ENCODE measurements at regions not wholly inside any gene's neighbourhood (a gene's known extent, or its start where the extent isn't known, plus 50 kb on each side); places are given as distances from the start of the nearest gene placed in this dataset.

- Histone ChIP-seq H3K27ac (ENCODE audit: low read depth, low read length) (no peak overlapping the region), H3F3A (ENCODE audit: control insufficient read depth, insufficient read depth) (no peaks in the 10 kb centered on the region), H3K4me3 (ENCODE audit: low read length) (no peak overlapping the region), H3K36me3 (ENCODE audit: control insufficient read depth, low read length) (no peaks in the 10 kb centered on the region), H3K4me2 (ENCODE audit: low read length) (no peak overlapping the region), H3K79me2 (ENCODE audit: control insufficient read depth, low read length) (no peaks in the 10 kb centered on the region), H3K9me3 (ENCODE audit: control insufficient read depth, insufficient read depth, low read length) (no peaks in the 10 kb centered on the region), H4K20me1 (ENCODE audit: control insufficient read depth, insufficient read depth, low read depth, low read length) (no peaks in the 10 kb centered on the region), H3K27me3 (ENCODE audit: control insufficient read depth, low read length) (no peaks in the 10 kb centered on the region), H3K9me2 (replicated peaks; ENCODE audit: control insufficient read depth, low read length) (no peaks in the 10 kb centered on the region), H3K4me1 (ENCODE audit: control insufficient read depth, low read length) (no peaks in the 10 kb centered on the region)
- TF ChIP-seq EZH2phosphoT487 (IDR thresholded peaks at IDR 0.05; ENCODE audit: borderline replicate concordance, low read length): no peak
- TF ChIP-seq, protein P1, sequence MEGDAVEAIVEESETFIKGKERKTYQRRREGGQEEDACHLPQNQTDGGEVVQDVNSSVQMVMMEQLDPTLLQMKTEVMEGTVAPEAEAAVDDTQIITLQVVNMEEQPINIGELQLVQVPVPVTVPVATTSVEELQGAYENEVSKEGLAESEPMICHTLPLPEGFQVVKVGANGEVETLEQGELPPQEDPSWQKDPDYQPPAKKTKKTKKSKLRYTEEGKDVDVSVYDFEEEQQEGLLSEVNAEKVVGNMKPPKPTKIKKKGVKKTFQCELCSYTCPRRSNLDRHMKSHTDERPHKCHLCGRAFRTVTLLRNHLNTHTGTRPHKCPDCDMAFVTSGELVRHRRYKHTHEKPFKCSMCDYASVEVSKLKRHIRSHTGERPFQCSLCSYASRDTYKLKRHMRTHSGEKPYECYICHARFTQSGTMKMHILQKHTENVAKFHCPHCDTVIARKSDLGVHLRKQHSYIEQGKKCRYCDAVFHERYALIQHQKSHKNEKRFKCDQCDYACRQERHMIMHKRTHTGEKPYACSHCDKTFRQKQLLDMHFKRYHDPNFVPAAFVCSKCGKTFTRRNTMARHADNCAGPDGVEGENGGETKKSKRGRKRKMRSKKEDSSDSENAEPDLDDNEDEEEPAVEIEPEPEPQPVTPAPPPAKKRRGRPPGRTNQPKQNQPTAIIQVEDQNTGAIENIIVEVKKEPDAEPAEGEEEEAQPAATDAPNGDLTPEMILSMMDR (IDR thresholded peaks at IDR 0.05; ENCODE audit: low read depth, low read length, poor library complexity, severe bottlenecking): no peak
Observed at GRCh38 chr9:108766626-108767161, 89.1 kb downstream of the ACTL7B start.

DNA sequence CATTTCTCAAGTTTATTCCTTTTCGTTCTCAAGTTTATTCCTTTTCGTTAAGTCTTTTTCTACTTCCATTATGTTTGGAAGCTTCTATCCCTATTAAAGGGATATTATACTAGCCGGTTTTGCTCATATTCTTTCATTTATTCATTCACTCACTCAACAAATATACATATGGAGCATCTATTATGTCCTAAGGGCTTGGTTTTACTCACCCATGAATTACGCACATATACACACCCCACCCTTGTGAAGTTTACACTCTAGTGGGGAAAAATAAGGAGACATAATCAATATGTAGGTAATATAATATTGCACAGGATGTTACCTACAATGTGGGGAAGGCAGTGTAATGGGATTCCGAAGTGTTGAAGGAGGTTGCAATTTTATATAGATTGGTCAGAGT lies 90.5 kb downstream of the ACTL7B start:
- no peaks in the 10 kb centered on the region for H3K9me2 ChIP-seq (replicated peaks; ENCODE audit: control insufficient read depth, low read length)
- H3K36me3 ChIP-seq (ENCODE audit: control insufficient read depth, low read length): no peaks in the 10 kb centered on the region
- no peaks in the 10 kb centered on the region for H3K9me3 ChIP-seq (ENCODE audit: control insufficient read depth, insufficient read depth, low read length)
- TF ChIP-seq, protein P1 (IDR thresholded peaks at IDR 0.05; ENCODE audit: low read depth, low read length, poor library complexity, severe bottlenecking): no peak
- TF ChIP-seq EZH2phosphoT487 (IDR thresholded peaks at IDR 0.05; ENCODE audit: borderline replicate concordance, low read length): no peak
- no peaks in the 10 kb centered on the region for H3K27me3 ChIP-seq (ENCODE audit: control insufficient read depth, low read length)
- H3K4me2 ChIP-seq (ENCODE audit: low read length): no peak overlapping the region
- no peaks in the 10 kb centered on the region for H3F3A ChIP-seq (ENCODE audit: control insufficient read depth, insufficient read depth)
- no peaks in the 10 kb centered on the region for H3K79me2 ChIP-seq (ENCODE audit: control insufficient read depth, low read length)
- H4K20me1 ChIP-seq (ENCODE audit: control insufficient read depth, insufficient read depth, low read depth, low read length): no peaks in the 10 kb centered on the region
- no peaks in the 10 kb centered on the region for H3K4me1 ChIP-seq (ENCODE audit: control insufficient read depth, low read length)
- no peak overlapping the region for H3K4me3 ChIP-seq (ENCODE audit: low read length)
- H3K27ac ChIP-seq (ENCODE audit: low read depth, low read length): no peak overlapping the region

- Histone ChIP-seq H4K20me1 (ENCODE audit: control insufficient read depth, insufficient read depth, low read depth, low read length) (no peaks in the 10 kb centered on the region), H3K9me2 (replicated peaks; ENCODE audit: control insufficient read depth, low read length) (no peaks in the 10 kb centered on the region), H3K79me2 (ENCODE audit: control insufficient read depth, low read length) (no peaks in the 10 kb centered on the region), H3F3A (ENCODE audit: control insufficient read depth, insufficient read depth) (no peaks in the 10 kb centered on the region), H3K4me1 (ENCODE audit: control insufficient read depth, low read length) (no peaks in the 10 kb centered on the region), H3K27me3 (ENCODE audit: control insufficient read depth, low read length) (no peaks in the 10 kb centered on the region), H3K9me3 (ENCODE audit: control insufficient read depth, insufficient read depth, low read length) (no peaks in the 10 kb centered on the region), H3K36me3 (ENCODE audit: control insufficient read depth, low read length) (no peaks in the 10 kb centered on the region), H3K4me2 (ENCODE audit: low read length) (no peak overlapping the region), H3K27ac (ENCODE audit: low read depth, low read length) (no peak overlapping the region), H3K4me3 (ENCODE audit: low read length) (no peak overlapping the region)
- TF ChIP-seq, protein P1 (IDR thresholded peaks at IDR 0.05; ENCODE audit: low read depth, low read length, poor library complexity, severe bottlenecking): no peak
Observed at GRCh38 chr9:108762348-108763055, 93.3 kb downstream of the ACTL7B start.
